ENCODE measurements at regions not wholly inside any gene's neighbourhood (a gene's known extent, or its start where the extent isn't known, plus 50 kb on each side); places are given as distances from the start of the nearest gene placed in this dataset.

DNA sequence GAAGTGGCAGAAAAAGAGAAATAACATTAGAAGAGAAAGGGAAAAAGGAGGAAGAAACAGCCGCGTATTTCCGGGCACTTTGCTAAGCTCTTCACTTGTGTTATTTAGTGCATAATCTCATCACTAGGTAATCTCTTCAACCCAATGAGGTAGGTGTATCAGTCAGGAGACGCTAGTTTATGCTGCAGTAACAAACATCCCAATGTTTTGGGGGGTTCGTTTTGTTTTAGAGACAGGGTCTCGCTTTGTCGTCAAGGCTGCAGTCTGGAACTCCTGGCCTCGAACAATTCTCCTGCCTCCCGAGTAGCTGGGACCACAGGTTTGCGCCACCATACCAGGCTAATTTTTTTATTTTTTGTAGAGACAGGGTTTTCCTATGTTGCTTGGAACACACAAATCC, 61.7 kb downstream of the ZFP36L2 start:
- TF ChIP-seq, protein P1, sequence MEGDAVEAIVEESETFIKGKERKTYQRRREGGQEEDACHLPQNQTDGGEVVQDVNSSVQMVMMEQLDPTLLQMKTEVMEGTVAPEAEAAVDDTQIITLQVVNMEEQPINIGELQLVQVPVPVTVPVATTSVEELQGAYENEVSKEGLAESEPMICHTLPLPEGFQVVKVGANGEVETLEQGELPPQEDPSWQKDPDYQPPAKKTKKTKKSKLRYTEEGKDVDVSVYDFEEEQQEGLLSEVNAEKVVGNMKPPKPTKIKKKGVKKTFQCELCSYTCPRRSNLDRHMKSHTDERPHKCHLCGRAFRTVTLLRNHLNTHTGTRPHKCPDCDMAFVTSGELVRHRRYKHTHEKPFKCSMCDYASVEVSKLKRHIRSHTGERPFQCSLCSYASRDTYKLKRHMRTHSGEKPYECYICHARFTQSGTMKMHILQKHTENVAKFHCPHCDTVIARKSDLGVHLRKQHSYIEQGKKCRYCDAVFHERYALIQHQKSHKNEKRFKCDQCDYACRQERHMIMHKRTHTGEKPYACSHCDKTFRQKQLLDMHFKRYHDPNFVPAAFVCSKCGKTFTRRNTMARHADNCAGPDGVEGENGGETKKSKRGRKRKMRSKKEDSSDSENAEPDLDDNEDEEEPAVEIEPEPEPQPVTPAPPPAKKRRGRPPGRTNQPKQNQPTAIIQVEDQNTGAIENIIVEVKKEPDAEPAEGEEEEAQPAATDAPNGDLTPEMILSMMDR (conservative IDR thresholded peaks at IDR 0.05 in 1 of 2, IDR thresholded peaks at IDR 0.05 in 1 of 2; ENCODE audit: low read depth in 1 of 2, low read length in 2 of 2): no peak
- no peak for TF ChIP-seq EZH2 (IDR thresholded peaks at IDR 0.05; ENCODE audit: low read length, missing control alignments)

Measured in fibroblast of lung (primary cell).